ENCODE measurements at regions not wholly inside any gene's neighbourhood (a gene's known extent, or its start where the extent isn't known, plus 50 kb on each side); places are given as distances from the start of the nearest gene placed in this dataset.
"Not testable (repeated sequence)": the region's sequence is repeated elsewhere in the genome, so short reads cannot be mapped to it uniquely, and the experiment has no call there.

DNA sequence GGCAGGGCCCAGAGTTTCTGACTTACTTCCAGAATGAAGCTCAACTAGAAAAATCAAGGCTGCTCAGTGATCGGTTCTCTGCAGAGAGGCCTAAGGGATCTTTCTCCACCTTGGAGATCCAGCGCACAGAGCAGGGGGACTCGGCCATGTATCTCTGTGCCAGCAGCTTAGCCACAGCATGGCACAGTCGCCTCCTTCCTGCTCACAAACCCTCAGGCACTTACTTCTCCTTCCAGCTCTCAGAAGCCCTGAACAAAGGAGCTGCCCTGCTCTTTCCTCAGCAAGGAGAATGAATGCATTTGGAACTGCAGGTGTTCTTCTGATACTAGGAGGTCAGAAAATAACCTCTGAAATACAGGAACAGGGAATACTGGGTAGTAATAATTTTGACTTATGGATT lies 219.7 kb upstream of the PRSS1 start:
- TF ChIP-seq, protein P1, sequence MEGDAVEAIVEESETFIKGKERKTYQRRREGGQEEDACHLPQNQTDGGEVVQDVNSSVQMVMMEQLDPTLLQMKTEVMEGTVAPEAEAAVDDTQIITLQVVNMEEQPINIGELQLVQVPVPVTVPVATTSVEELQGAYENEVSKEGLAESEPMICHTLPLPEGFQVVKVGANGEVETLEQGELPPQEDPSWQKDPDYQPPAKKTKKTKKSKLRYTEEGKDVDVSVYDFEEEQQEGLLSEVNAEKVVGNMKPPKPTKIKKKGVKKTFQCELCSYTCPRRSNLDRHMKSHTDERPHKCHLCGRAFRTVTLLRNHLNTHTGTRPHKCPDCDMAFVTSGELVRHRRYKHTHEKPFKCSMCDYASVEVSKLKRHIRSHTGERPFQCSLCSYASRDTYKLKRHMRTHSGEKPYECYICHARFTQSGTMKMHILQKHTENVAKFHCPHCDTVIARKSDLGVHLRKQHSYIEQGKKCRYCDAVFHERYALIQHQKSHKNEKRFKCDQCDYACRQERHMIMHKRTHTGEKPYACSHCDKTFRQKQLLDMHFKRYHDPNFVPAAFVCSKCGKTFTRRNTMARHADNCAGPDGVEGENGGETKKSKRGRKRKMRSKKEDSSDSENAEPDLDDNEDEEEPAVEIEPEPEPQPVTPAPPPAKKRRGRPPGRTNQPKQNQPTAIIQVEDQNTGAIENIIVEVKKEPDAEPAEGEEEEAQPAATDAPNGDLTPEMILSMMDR (conservative IDR thresholded peaks at IDR 0.05; ENCODE audit: control insufficient read depth, insufficient read depth, low read depth, low read length): no peak
- no peak overlapping the region for H3K4me3 ChIP-seq (ENCODE audit: control insufficient read depth, low read depth, low read length)
- no peak for DNase-seq (ENCODE audit: low read depth)

DNA sequence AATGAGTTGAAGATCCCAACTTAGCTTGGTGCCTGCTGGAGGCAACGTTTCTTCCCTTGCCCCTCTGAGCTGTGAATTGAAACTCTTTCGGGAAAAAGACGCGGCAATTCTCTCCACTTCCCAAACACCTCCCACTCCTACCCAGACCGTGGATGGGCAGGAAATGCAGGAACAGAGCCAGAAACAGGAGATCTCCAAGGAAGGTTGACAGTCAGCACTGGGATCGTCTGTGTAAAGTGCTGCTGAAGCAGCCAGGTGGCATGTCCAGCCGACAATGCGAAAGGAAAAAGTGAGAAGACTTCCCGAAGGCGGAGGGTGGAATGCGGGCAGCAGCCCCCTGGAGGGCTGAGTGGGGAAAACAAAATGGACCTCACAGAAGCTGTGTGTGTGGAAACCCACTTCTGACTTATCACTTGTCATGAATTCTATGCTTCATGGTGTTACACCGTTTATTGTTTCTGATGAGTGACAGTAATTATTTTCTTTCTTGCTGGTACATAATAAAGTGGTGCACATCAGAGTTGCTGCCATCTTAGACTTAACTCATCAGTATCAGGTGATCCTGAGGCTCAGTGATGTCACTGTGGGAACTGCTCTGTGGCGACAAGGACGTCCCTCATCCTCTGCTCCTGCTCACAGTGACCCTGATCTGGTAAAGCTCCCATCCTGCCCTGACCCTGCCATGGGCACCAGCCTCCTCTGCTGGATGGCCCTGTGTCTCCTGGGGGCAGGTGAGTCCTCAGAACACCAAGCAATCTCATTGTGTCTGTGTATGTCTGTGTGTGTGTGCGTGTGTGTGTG lies 220.5 kb upstream of the PRSS1 start:
- TF ChIP-seq, protein P1 (conservative IDR thresholded peaks at IDR 0.05; ENCODE audit: control insufficient read depth, insufficient read depth, low read depth, low read length): no peak
- H3K4me3 ChIP-seq (ENCODE audit: control insufficient read depth, low read depth, low read length): no peak overlapping the region
- no peak for DNase-seq (ENCODE audit: low read depth)

DNA sequence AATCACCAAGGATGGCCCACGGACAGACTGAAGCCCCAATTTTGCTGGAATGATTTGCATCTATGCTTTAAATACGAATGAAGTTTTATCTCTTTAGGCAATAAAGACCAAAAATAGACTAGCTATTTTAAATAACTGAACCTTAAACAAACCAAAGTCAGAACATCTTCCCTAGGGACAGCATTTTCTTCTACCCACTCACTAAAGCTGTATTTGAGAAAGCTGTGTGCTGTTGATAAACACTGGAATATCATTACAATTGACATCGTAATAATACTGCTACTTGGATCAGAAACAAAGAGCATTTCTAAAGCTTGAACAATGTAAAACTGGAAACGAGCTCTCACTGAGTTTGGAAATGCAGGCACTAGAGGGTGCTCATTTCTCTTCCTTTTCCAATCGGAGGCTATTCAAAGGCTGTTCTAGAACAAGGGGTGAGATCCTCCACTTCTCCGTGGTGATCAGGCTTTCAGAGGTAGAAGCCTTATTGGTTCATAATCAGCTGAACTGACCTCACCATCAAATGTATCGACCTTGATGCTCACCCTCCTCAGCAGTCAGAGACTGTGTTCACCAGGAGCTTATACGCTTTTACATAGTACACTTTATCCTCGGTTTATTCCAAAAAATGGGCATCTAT lies 225.3 kb upstream of the PRSS1 start:
- TF ChIP-seq, protein P1 (conservative IDR thresholded peaks at IDR 0.05; ENCODE audit: control insufficient read depth, insufficient read depth, low read depth, low read length): peak; percentile 21
- no peak for DNase-seq (ENCODE audit: low read depth)
- H3K4me3 ChIP-seq (ENCODE audit: control insufficient read depth, low read depth, low read length): no peak overlapping the region

DNA sequence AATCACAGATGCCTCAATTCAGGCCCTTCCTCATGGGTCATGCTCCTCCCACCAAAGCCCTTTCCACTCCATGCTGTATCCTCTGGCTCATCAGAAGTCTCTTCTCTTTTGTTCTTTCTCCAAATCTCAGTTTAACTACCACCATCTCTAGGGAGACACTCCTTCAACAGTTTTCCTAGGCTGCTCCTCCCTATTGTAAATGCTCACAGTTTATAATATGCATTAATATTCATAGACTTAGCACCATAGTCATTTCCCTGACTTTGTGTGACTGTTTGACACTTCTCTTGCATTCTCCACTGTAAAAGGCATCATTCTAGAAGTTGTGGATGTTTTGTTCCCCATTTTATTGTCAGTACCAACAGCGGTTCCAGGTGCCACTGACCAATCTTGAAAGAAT lies 226.5 kb upstream of the PRSS1 start:
- H3K4me3 ChIP-seq (ENCODE audit: control insufficient read depth, low read depth, low read length): no peak overlapping the region
- DNase-seq (ENCODE audit: low read depth): no peak
- TF ChIP-seq, protein P1 (conservative IDR thresholded peaks at IDR 0.05; ENCODE audit: control insufficient read depth, insufficient read depth, low read depth, low read length): no peak

DNA sequence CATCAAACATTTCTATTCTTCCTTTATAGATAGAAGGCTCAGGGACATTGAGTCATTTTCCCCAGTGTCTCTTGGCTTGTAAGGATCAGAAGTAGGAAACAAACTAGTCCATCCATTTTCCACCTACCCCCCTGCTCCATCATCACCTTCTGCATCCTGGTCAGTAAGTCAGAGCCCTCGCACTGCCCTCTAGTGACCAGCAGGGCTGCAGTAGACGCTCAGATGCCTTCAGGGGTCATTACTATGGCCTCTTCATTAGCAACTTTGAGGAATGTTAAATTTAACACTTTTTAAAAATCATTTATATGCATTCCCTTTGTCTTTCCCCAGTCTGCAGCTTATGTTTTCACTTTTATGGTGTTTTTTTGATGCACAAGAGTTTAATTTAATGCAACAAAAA lies 228.4 kb upstream of the PRSS1 start:
- not testable (repeated sequence) for H3K4me3 ChIP-seq (ENCODE audit: control insufficient read depth, low read depth, low read length); DNase-seq (ENCODE audit: low read depth)
- TF ChIP-seq, protein P1 (conservative IDR thresholded peaks at IDR 0.05; ENCODE audit: control insufficient read depth, insufficient read depth, low read depth, low read length): peak; percentile 56

DNA sequence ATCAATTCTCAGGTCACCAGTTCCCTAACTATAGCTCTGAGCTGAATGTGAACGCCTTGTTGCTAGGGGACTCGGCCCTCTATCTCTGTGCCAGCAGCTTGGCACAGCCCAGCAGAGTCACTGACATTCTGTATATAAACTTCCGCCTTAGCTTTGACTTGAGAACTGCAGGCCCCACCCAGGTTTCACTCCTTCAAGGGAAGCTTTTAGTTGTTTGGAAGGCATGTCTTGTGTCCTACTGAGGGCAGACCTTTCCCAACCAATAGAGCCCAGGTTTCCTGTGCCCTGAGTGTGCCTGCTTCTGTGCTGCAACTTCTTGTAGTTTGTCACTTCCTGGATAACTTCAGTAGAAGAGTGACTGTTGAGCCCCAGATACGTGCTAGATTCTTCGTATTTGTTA lies 228.8 kb upstream of the PRSS1 start:
- not testable (repeated sequence) for DNase-seq (ENCODE audit: low read depth); H3K4me3 ChIP-seq (ENCODE audit: control insufficient read depth, low read depth, low read length)
